GM23248 (cell line): ENCODE measurements at regions not wholly inside any gene's neighbourhood (a gene's known extent, or its start where the extent isn't known, plus 50 kb on each side); places are given as distances from the start of the nearest gene placed in this dataset.
"Not testable (repeated sequence)": the region's sequence is repeated elsewhere in the genome, so short reads cannot be mapped to it uniquely, and the experiment has no call there.

ENCODE experiments used
- DNase-seq: peaks from one replicate; pipeline ENCODE4 v3.0.0-alpha.2; 2015
- H2AFZ ChIP-seq: fragments of 200-600 bp; sonication (generic); 2 replicates; pipeline ENCODE4 v1.6.1; 2016; ENCODE audit warnings: antibody characterized with exemption
- H3F3A ChIP-seq: fragments of 200-600 bp; sonication (generic); 2 replicates; pipeline ENCODE4 v1.6.1; 2016; ENCODE audit warnings: mild to moderate bottlenecking, antibody characterized with exemption, mixed run types; ENCODE audit not compliant: insufficient read depth
- H3K27ac ChIP-seq: fragments of 200-600 bp; sonication (generic); 2 replicates; pipeline ENCODE4 v1.5.1; 2016; ENCODE audit warnings: mild to moderate bottlenecking
- H3K27me3 ChIP-seq: fragments of 200-600 bp; sonication (generic); replicated peaks from 2 replicates; pipeline ENCODE4 v1.6.1; 2016; ENCODE audit warnings: mild to moderate bottlenecking; ENCODE audit not compliant: insufficient read depth
- H3K36me3 ChIP-seq: fragments of 200-600 bp; sonication (generic); 2 replicates; pipeline ENCODE4 v1.6.1; 2016; ENCODE audit warnings: low read depth, mild to moderate bottlenecking
- H3K4me1 ChIP-seq: fragments of 200-600 bp; sonication (generic); 2 replicates; pipeline ENCODE4 v1.6.1; 2016; ENCODE audit warnings: mild to moderate bottlenecking; ENCODE audit not compliant: insufficient read depth
- H3K4me2 ChIP-seq: fragments of 200-600 bp; sonication (generic); one replicate; pipeline ENCODE4 v1.6.1; 2016; ENCODE audit warnings: mild to moderate bottlenecking; ENCODE audit not compliant: unreplicated experiment
- H3K4me3 ChIP-seq: fragments of 200-600 bp; sonication (generic); 2 replicates; pipeline ENCODE4 v1.5.1; 2016; ENCODE audit warnings: mild to moderate bottlenecking
- H3K79me2 ChIP-seq: fragments of 200-600 bp; sonication (generic); 2 replicates; pipeline ENCODE4 v1.6.1; 2016; ENCODE audit warnings: mild to moderate bottlenecking; ENCODE audit not compliant: insufficient read depth
- H3K9ac ChIP-seq: fragments of 200-600 bp; sonication (generic); 2 replicates; pipeline ENCODE4 v1.6.1; 2016; ENCODE audit warnings: mild to moderate bottlenecking
- H3K9me2 ChIP-seq: fragments of 200-600 bp; sonication (generic); 2 replicates; pipeline ENCODE4 v1.6.1; 2016; ENCODE audit warnings: mixed run types, mild to moderate bottlenecking, moderate library complexity; ENCODE audit not compliant: insufficient read depth
- H3K9me3 ChIP-seq: fragments of 200-600 bp; sonication (generic); one replicate; pipeline ENCODE4 v1.6.1; 2017; ENCODE audit warnings: low read depth
- H4K20me1 ChIP-seq: fragments of 200-600 bp; sonication (generic); 2 replicates; pipeline ENCODE4 v1.6.0; 2016; ENCODE audit not compliant: insufficient read depth
- EZH2 ChIP-seq: fragments of 200-600 bp; sonication (generic); IDR thresholded peaks from 2 replicates; pipeline ENCODE4 v1.6.1; 2018; ENCODE audit warnings: antibody characterized with exemption, mild to moderate bottlenecking; ENCODE audit not compliant: insufficient read depth, poor library complexity, severe bottlenecking
- EZH2phosphoT487 ChIP-seq: fragments of 200-600 bp; sonication (generic); IDR thresholded peaks from 2 replicates; pipeline ENCODE4 v1.6.1; 2018; ENCODE audit warnings: antibody characterized with exemption, moderate library complexity, mild to moderate bottlenecking, low read depth; ENCODE audit not compliant: insufficient read depth
- WGBS, 2 experiments: methylation state at CpG; one replicate each; pipeline ENCODE4 v1.1.6; 2015 to 2017; ENCODE audit warnings: low lambda C conversion rate in 2 of 2, low coverage in 1 of 2; ENCODE audit errors: missing lambda C conversion rate in 2 of 2; 5-methylcytosine and 5-hydroxymethylcytosine counted together
- in situ Hi-C: fragments of 300-500 bp; cut with MboI; formaldehyde crosslinking; loops from 2 replicates; pipeline ENCODE4 v1.15.0; 2020

GRCh38 chr2:144971786-144972335 lies 451.9 kb upstream of the ZEB2 start:
- Histone ChIP-seq H3K36me3 (no peaks in the 10 kb centered on the region), H2AFZ (no peak overlapping the region), H3K9me2 (no peaks in the 10 kb centered on the region), H3K27me3 (no peaks in the 10 kb centered on the region), H3K27ac (no peak overlapping the region), H3K4me1 (no peaks in the 10 kb centered on the region), H3K79me2 (no peaks in the 10 kb centered on the region), H3K9ac (no peak overlapping the region), H3K4me3 (no peak overlapping the region), H3K9me3 (no peaks in the 10 kb centered on the region), H4K20me1 (no peaks in the 10 kb centered on the region), H3F3A (0 out of 2 replicates have a peak, but pooled peaks cover 5% of the 10 kb centered on the region), H3K4me2 (no peak overlapping the region)
- in situ Hi-C loops = no loop called here
- DNase-seq = no peak
- TF ChIP-seq EZH2 = no peak
- TF ChIP-seq EZH2phosphoT487 = no peak
- WGBS, 2 experiments = 79 to 81% methylated on average over 6 of the region's 6 CpGs

- DNase-seq, H4K20me1 ChIP-seq, H3K27ac ChIP-seq, H3K27me3 ChIP-seq, H3K79me2 ChIP-seq, H2AFZ ChIP-seq, H3K36me3 ChIP-seq, H3K9me3 ChIP-seq, H3K4me1 ChIP-seq, H3K9me2 ChIP-seq, H3K4me3 ChIP-seq, in situ Hi-C loops, H3K4me2 ChIP-seq, H3F3A ChIP-seq, H3K9ac ChIP-seq: not testable (repeated sequence)
- WGBS, 2 experiments = 60 to 67% methylated on average over 1 of the region's 1 CpG
These were observed 450.5 kb upstream of the ZEB2 start for GRCh38 chr2:144970410-144970809.

GRCh38 chr2:144969564-144969963 lies 449.6 kb upstream of the ZEB2 start:
- H3F3A ChIP-seq, H3K27ac ChIP-seq, H3K9me2 ChIP-seq, H3K36me3 ChIP-seq, H3K27me3 ChIP-seq, DNase-seq, H3K4me3 ChIP-seq, H3K9me3 ChIP-seq, H2AFZ ChIP-seq, in situ Hi-C loops, H4K20me1 ChIP-seq, H3K4me1 ChIP-seq, H3K4me2 ChIP-seq, H3K9ac ChIP-seq, H3K79me2 ChIP-seq: not testable (repeated sequence)
- WGBS, 2 experiments = 56 to 67% methylated on average over 1 of the region's 1 CpG

- TF ChIP-seq EZH2phosphoT487 (no peak), EZH2 (no peak)
- in situ Hi-C loops = no loop called here
- no peak overlapping the region for H3K4me2 ChIP-seq
- H3K4me3 ChIP-seq = no peak overlapping the region
- no peaks in the 10 kb centered on the region for H3F3A ChIP-seq
- H3K9me3 ChIP-seq = no peaks in the 10 kb centered on the region
- no peak overlapping the region for H3K9ac ChIP-seq
- 59 to 64% methylated on average over 2 of the region's 2 CpGs for WGBS, 2 experiments
- H3K27me3 ChIP-seq = no peaks in the 10 kb centered on the region
- no peaks in the 10 kb centered on the region for H4K20me1 ChIP-seq
- H3K36me3 ChIP-seq = no peaks in the 10 kb centered on the region
- no peaks in the 10 kb centered on the region for H3K4me1 ChIP-seq
- H3K27ac ChIP-seq = no peak overlapping the region
- no peak overlapping the region for H2AFZ ChIP-seq
- H3K9me2 ChIP-seq = no peaks in the 10 kb centered on the region
- H3K79me2 ChIP-seq = no peaks in the 10 kb centered on the region
- DNase-seq = no peak
These were observed 448.0 kb upstream of the ZEB2 start for GRCh38 chr2:144967961-144968360.

GRCh38 chr2:144965172-144965571 lies 445.3 kb upstream of the ZEB2 start:
- no peak for TF ChIP-seq EZH2
- 57 to 63% methylated on average over 4 of the region's 4 CpGs for WGBS, 2 experiments
- in situ Hi-C loops = no loop called here

More at GRCh38 chr2:144965172-144965571, 445.3 kb upstream of the ZEB2 start:
- Histone ChIP-seq H3K4me2 (no peak overlapping the region), H3F3A (no peaks in the 10 kb centered on the region), H3K4me1 (no peaks in the 10 kb centered on the region), H3K27me3 (no peaks in the 10 kb centered on the region), H3K9me3 (no peaks in the 10 kb centered on the region), H3K4me3 (no peak overlapping the region), H3K27ac (no peak overlapping the region), H3K9ac (no peak overlapping the region), H3K9me2 (peaks cover 4% of the 10 kb centered on the region; the same call in 1 of the 2 replicates), H3K79me2 (no peaks in the 10 kb centered on the region), H2AFZ (no peak overlapping the region), H3K36me3 (no peaks in the 10 kb centered on the region), H4K20me1 (no peaks in the 10 kb centered on the region)
- DNase-seq = no peak
